ENCODE measurements at regions not wholly inside any gene's neighbourhood (a gene's known extent, or its start where the extent isn't known, plus 50 kb on each side); places are given as distances from the start of the nearest gene placed in this dataset.
A peak's percentile ranks its signal among the peaks of the same experiment; 100 is the strongest.
"Not testable (repeated sequence)": the region's sequence is repeated elsewhere in the genome, so short reads cannot be mapped to it uniquely, and the experiment has no call there.

DNA sequence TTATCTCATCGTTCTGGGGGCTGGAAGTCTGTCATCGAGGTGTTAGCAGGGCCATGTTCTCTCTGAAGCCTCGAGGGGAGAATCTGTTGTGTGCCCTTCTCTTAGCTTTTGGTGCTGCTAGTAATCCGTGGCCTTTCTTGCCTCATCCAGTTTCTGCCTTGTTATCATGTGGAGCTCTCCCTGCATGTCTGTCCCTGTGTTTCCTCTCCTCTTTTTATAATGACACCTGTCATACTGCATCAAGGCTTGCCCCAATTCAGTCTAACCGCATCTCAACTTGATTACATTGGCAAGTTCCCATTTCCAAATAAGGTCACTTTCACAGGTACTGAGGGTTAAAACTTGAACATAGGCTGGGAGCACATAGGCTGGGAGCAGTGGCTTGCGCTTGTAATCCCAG lies 82.6 kb upstream of the CNIH3 start:
- no peak for DNase-seq

DNA sequence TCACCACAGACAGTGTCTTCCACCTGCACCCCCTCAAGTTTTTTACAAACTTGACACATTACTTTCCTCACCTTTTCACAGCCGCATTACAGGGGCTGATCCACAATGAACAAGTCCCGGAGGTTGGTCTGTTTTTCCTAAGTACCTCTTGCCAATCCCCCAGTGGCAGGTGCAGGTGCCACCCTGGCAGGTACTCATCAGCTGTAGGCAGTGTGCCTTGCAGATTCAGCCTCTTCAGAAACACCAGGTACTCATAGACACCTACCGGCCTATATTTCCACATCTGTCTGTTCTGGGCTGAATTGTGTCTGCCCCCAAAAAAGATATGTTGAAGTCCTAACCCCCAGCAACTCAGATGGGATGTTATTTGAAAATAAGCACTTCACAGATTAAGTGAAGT lies 81.4 kb upstream of the CNIH3 start:
- DNase-seq, result peak in 1 of 58 donors; percentile 9

DNA sequence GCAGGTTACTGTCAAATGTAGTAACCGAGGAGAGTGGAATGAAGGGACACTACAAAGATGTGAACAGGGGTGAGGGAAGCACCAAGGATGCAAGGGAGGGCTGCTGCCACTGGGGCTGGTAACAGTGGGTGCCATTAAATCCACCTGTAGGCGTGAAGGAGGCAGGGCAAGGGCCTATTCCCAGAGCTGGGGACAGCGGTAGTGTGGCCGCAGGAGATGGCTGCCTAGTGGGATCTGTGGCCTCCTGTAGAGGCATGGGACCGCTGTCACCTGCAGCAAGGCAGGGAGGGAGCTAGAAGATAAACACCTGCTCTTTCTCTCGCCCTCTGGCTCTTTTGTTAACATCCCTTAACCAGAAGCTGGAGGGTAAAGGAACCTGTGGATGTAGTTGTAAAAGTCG lies 80.5 kb upstream of the CNIH3 start:
- DNase-seq, result no peak

DNA sequence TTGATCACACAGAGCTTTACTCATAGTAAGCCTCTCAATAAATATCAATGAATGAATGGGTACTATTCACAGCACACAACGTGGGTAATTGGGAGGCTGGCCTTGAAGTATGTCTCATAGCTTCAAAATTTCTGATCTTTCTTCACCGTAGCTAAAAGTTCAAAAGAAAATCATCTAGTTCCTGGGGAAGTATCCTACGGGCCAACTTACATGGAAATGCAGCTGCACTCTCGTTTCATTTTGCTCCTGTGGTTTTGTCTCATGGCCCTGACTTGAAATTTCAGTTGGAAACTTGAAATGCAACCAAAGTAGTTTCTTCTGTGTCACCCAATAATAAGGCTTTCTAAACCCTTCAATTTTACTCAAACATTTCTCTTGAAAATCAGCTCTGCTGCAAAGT lies 76.1 kb upstream of the CNIH3 start:
- DNase-seq, result peak in 1 of 58 donors; percentile 3

DNA sequence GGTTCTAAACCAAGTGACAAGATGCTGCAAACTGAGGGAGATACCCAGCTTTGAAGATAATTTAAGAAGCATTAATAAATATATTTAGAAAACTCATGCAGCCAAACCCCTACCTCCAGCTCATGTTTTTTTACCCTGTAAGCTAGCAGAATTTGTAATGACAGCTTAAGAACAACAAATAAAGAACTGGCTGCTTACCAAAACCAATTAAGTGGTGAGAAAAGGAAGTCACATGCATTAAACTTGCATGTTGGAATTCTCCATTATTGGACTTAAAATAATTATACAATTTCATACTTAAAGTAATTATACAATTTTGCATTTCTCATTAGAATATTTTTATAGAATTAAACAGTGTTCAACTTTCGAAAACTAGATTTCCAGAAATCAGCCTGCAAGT lies 75.6 kb upstream of the CNIH3 start:
- no peak for DNase-seq

- no peak for DNase-seq
Measured at GRCh38 chr1:224541072-224541790, 74.9 kb upstream of the CNIH3 start.

DNA sequence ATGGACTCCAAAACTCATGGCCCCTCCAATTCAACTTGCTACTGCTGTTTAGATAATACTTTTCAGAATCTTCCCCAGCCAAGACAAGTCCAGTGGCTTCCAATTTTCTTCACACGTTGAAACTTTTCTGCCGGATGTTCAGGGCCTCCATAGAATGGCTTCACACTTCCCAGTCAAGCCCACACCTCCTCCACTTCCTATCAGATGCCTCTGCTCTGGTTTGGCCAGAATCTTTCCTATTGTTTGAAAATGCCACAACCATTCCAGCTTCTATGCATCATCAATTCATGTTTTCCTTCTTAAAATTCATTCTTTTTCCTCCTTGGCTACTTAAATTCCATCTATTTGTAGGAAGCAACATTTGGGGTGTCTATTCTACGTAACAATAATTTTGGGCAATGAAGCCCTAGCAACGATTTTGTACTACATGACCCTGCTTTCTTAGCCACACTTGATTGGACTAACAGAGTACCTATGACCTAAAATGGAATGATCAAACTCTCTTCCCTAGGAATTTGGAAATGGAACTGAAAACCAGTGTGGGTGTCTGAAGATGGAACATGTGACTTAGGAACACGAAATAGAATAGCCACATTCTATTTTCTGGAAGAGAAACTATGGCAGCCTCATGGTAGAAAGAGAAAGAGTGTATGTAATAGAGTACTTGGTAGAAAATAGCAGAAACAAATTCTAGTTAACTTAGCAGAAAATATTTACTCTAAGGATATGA lies 74.1 kb upstream of the CNIH3 start:
- no peak for DNase-seq

DNA sequence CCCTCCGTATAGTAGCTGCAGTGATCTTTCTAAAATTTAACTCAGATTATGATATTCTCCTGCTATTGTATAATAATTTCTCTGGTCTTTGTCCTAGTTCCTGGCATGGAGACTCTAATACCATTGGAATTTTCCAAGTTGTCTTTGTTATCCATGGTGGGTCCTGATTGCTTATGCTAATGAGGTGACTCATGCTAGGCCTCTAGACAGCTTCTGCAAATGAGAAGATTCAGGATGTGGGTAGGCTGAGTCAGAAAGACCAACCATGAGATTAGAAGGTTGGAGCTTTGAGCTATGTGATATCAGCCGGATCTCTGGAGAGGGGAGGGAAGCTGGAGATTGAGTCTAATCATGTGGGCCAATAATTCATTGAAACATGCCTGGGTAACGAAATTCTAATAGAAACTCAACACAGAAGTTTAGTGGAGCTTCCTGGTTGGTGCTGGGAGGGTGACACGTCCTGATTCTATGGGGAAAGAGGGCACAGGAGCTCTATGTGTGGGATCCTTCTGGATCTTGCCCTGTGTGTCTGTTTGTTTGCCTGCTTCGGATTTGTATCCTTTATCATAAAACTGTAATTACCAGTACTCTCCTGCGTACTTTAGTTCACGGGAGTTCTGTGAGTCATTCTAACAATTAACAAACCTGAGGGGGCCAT lies 73.2 kb upstream of the CNIH3 start:
- no peak for DNase-seq

- no peak for DNase-seq
Measured at GRCh38 chr1:224543453-224543852, 72.7 kb upstream of the CNIH3 start.

DNA sequence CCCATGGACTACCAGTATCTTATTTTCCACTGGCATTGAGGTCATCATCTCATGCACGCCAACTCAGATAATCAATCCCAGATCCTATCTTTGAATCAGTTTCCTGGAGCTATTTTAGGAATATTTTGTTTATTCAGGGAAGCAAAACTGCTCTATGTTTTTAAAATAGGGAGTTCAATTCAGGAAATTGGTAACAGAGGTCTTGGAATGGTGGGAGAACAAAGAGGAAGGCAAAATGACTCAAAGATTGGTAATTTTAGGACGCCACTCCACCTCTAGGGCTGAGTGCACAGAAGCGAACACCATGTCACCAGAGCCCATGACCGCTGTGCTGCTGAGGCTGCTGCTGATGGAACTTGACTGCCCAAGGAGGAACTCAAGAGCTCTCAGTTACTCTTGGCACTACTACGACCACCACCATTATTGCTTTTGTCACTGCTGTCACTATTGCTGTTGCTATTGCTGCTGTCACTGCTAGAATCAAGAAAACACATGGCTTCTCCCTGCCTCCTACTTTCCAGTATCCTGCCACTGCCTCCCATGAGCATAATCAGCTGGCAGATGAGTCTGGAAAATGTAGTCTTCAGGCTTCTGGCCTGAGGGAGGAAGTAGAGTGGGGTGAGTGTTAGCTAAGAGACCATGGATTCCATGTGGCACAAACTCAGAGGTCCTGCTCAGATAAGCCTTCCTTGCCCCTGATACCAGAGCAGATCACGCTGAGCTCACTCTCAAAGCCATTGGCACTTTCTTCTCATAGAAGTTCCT lies 71.6 kb upstream of the CNIH3 start:
- no peak for DNase-seq

DNA sequence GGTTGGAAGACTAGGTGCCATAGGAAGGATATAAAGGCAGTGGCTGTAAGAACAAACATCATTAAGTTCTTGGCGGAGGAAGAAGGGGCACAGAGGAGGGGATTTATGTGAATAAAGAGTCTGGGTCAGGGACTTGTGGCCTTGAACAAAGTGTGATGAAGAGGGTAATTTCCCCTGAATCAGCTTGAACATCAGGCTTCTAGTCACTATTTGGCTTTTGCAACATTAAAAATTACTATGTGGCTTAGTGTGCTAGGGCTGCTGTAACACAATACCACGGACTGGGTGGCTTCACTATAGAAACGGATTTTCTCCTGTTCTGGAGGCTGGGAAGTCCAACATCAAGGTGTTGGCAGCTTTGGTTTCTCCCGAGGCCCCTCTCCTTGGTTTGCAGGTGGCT lies 70.5 kb upstream of the CNIH3 start:
- no peak for DNase-seq

- DNase-seq, result no peak
Measured at GRCh38 chr1:224548676-224549075, 67.4 kb upstream of the CNIH3 start.

GRCh38 chr1:224551189-224551588 lies 64.9 kb upstream of the CNIH3 start:
- DNase-seq, result not testable (repeated sequence)

GRCh38 chr1:224554056-224554455 lies 62.1 kb upstream of the CNIH3 start:
- no peak for DNase-seq

- DNase-seq, result no peak
Measured at GRCh38 chr1:224554620-224555259, 61.4 kb upstream of the CNIH3 start.

DNA sequence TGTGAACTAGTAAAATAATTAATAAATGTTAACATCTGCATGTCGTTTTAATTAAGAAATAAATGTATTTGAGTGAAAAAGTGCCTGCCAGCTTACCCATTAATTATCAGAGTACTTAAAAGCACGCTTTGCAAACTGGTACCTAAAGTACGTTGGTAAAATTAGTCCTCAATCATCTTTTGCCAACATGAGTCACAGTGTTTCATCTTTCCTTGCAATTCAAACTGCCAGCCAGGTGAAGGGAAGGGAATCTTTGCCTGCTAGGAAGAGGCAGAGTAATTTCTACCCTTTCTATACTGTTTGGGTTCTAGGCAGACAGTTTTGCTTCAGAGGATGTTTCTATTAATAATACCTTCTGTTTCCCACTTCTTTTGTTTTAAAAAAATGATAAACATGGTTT lies 57.2 kb upstream of the CNIH3 start:
- DNase-seq, result no peak

- DNase-seq, result no peak
Measured at GRCh38 chr1:224559981-224560728, 56.0 kb upstream of the CNIH3 start.

DNA sequence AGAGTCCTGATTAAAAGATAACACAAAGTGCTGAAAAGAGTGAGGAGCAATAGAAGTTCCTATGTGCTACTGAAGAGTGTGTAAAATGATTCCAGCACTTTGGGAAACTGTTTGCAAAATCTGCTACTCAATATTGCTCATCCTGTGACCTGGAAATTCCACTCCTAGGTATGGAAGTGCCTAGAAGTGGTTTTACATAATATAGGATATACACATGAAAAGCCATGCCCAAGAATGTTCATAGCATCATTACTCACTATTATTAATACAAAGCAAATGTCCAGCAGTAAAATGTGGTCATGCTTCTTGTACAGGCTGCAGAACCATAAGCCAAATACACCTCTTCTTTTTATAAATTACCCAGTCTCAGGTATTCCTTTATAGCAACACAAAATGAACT lies 53.2 kb upstream of the CNIH3 start:
- not testable (repeated sequence) for DNase-seq

DNA sequence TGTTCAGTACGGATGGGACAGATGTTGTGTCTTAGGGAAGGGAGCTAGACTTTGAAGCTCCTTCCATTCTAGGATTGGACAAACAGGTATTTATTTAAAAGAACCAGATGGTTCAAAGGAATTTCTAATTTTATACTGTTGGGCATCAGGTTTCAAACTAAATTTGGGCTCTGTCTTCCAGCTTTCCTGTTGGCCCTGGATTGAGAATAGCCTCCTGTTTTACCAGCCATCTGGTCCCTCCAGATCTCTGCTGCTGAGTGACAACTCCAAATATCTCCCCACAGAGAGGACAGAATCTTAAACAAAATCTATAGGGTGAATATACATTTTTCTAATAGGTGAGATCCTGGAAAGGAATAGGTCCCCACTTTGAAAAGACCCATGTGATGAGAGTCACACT lies 52.5 kb upstream of the CNIH3 start:
- no peak for DNase-seq

- no peak for DNase-seq
Measured at GRCh38 chr1:224564454-224565084, 51.5 kb upstream of the CNIH3 start.

Measured in anterior cingulate cortex (tissue), 58 donors.